K562 (cell line): ENCODE measurements at regions not wholly inside any gene's neighbourhood (a gene's known extent, or its start where the extent isn't known, plus 50 kb on each side); places are given as distances from the start of the nearest gene placed in this dataset.
A peak's percentile ranks its signal among the peaks of the same experiment; 100 is the strongest.

Experiments
- ATAC-seq: fragments of 200-7000 bp; cut with Tn5 transposase; 3 replicates; pipeline ENCODE4 v1.9.1; 2020; ENCODE audit warnings: moderate library complexity
- BruUV-seq: library from RNA; stranded (reverse); fragments of 400-500 nt; replicated peaks from 2 replicates; lab custom pipeline; 2021; lab: Mats Ljungman, UMichigan
- CTCF ChIA-PET: fragments of 300-600 bp; formaldehyde crosslinking; extraction: SDS; loops from one replicate; lab custom pipeline; 2021; ENCODE audit warnings: low intra/inter-chr PET ratio; lab: Yijun Ruan, JAX
- POLR2A ChIA-PET: fragments of 300-600, 350-650 bp; sonication (Branson Sonifier 250); formaldehyde crosslinking; extraction: SDS; loops from one replicate; lab custom pipeline; 2021; ENCODE audit warnings: antibody characterized with exemption, inconsistent platforms; lab: Yijun Ruan, JAX
- DNase-seq, 4 experiments: peaks; one replicate each; pipeline versions ENCODE4 v3.0.0 to v3.0.0-alpha.2; 2011 to 2018; ENCODE audit warnings: low spot score in 3 of 4, mixed read lengths in 3 of 4; ENCODE audit errors: extremely low read depth in 1 of 4
- FAIRE-seq: peaks from 2 replicates; lab custom pipeline; 2011; peaks lifted over from hg19 to GRCh38; lab: Jason Lieb, UNC
- H2AFZ ChIP-seq: 2 replicates; pipeline ENCODE4 v1.6.0; 2011; ENCODE audit warnings: low read depth, low read length, control low read depth, inconsistent platforms
- H3K27ac ChIP-seq: fragments of 200-600 bp; 3 replicates; pipeline ENCODE4 v1.8.0; 2011; ENCODE audit warnings: low read depth, mild to moderate bottlenecking, control low read depth, inconsistent platforms, low read length, moderate library complexity, mixed read lengths; ENCODE audit errors: extremely low read depth
- H3K27me3 ChIP-seq, 2 experiments: fragments of 300-600 bp in 1 of 2; 2 replicates in 1 of 2; 3 replicates in 1 of 2; pipeline versions ENCODE4 v1.6.0 to v1.8.0; 2011; ENCODE audit warnings: inconsistent platforms in 2 of 2, low read length in 2 of 2, mild to moderate bottlenecking in 1 of 2, mixed read lengths in 1 of 2, moderate library complexity in 1 of 2; ENCODE audit not compliant: control insufficient read depth in 2 of 2, insufficient read depth in 2 of 2
- H3K36me3 ChIP-seq: fragments of 300-600 bp; 3 replicates; pipeline ENCODE4 v1.8.0; 2011; ENCODE audit warnings: mild to moderate bottlenecking, low read length, inconsistent platforms; ENCODE audit not compliant: control insufficient read depth, insufficient read depth
- H3K4me1 ChIP-seq, 2 experiments: fragments of 200-600 bp in 1 of 2; replicated peaks in 1 of 2; 2 replicates in 1 of 2; 3 replicates in 1 of 2; pipeline versions ENCODE4 v1.5.1 to v1.8.0; 2011; ENCODE audit warnings: inconsistent platforms in 2 of 2, low read length in 2 of 2, mild to moderate bottlenecking in 1 of 2, mixed read lengths in 1 of 2, moderate library complexity in 1 of 2; ENCODE audit not compliant: control insufficient read depth in 2 of 2, insufficient read depth in 2 of 2
- H3K4me2 ChIP-seq: 2 replicates; pipeline ENCODE4 v1.6.1; 2011; ENCODE audit warnings: low read length, control low read depth, inconsistent platforms, mixed read lengths; ENCODE audit not compliant: insufficient read depth
- H3K4me3 ChIP-seq: fragments of 200-600 bp; sonication (generic), shearing (Covaris generic); 2 replicates; pipeline ENCODE4 v1.5.1; 2016; ENCODE audit warnings: control low read depth, inconsistent platforms
- H3K79me2 ChIP-seq: fragments of 200-600 bp; 3 replicates; pipeline ENCODE4 v1.8.0; 2011; ENCODE audit warnings: low read length, inconsistent platforms; ENCODE audit not compliant: control insufficient read depth, insufficient read depth
- H3K9ac ChIP-seq, 2 experiments: 2 replicates each; pipeline versions ENCODE4 v1.6.0 to v1.6.1; 2011; ENCODE audit warnings: low read depth in 2 of 2, low read length in 2 of 2, control low read depth in 1 of 2, inconsistent platforms in 1 of 2, mild to moderate bottlenecking in 1 of 2, mixed read lengths in 1 of 2; ENCODE audit not compliant: insufficient read depth in 1 of 2
- H3K9me1 ChIP-seq: one replicate; pipeline ENCODE4 v1.6.0; 2011; ENCODE audit warnings: inconsistent platforms, mild to moderate bottlenecking, low read length, moderate library complexity; ENCODE audit not compliant: control insufficient read depth, insufficient read depth
- H3K9me3 ChIP-seq: replicated peaks from 2 replicates; pipeline ENCODE4 v1.5.1; 2011; ENCODE audit warnings: low read depth, low read length, inconsistent platforms; ENCODE audit not compliant: control insufficient read depth, insufficient read depth
- H4K20me1 ChIP-seq: replicated peaks from 2 replicates; pipeline ENCODE4 v1.6.1; 2011; ENCODE audit warnings: low read length, inconsistent platforms, mixed read lengths; ENCODE audit not compliant: control insufficient read depth, insufficient read depth
- DIDO1 ChIP-seq: fragments of 450-650 bp; IDR thresholded peaks from 2 replicates; pipeline ENCODE4 v1.6.1; 2016; ENCODE audit warnings: low read depth, missing biosample characterization, missing genetic modification characterization
- ETS1 ChIP-seq: conservative IDR thresholded peaks from 2 replicates; pipeline ENCODE4 v1.6.1; 2011; ENCODE audit warnings: low read depth, mild to moderate bottlenecking, low read length; ENCODE audit not compliant: control insufficient read depth
- NR2C1 ChIP-seq, 2 experiments: fragments of 450-650 bp; IDR thresholded peaks; 2 replicates each; pipeline ENCODE4 v1.6.1; 2017; ENCODE audit warnings: mild to moderate bottlenecking in 2 of 2, antibody characterized with exemption in 1 of 2, inconsistent platforms in 1 of 2, missing compliant biosample characterization in 1 of 2, missing genetic modification characterization in 1 of 2
- PHF20 ChIP-seq: fragments of 450-650 bp; IDR thresholded peaks from 2 replicates; pipeline ENCODE4 v1.6.1; 2018; ENCODE audit not compliant: partially characterized antibody
- PML ChIP-seq: IDR thresholded peaks from 2 replicates; pipeline ENCODE4 v1.6.1; 2012; ENCODE audit warnings: low read length, inconsistent platforms
- RAD51 ChIP-seq: fragments of 450-650 bp; IDR thresholded peaks from 2 replicates; pipeline ENCODE4 v1.7.1; 2016; ENCODE audit warnings: low read depth, mild to moderate bottlenecking, borderline replicate concordance
- ZBTB40 ChIP-seq, 2 experiments: fragments of 450-650 bp in 1 of 2; sonication (generic) in 1 of 2; formaldehyde crosslinking in 1 of 2; IDR thresholded peaks; 2 replicates each; pipeline versions ENCODE4 v1.7.1 to v1.9.0; 2016 to 2022; ENCODE audit warnings: inconsistent platforms in 1 of 2, mild to moderate bottlenecking in 1 of 2, missing genetic modification reagents in 1 of 2
- WGBS: fragments of 100-300 bp; shearing (Covaris generic); methylation state at CpG from one replicate; pipeline ENCODE4 v1.1.6; 2016; ENCODE audit warnings: low coverage, mixed read lengths; ENCODE audit not compliant: insufficient coverage; ENCODE audit errors: missing lambda C conversion rate; 5-methylcytosine and 5-hydroxymethylcytosine counted together
- in situ Hi-C: fragments of 300-500 bp; cut with MboI; formaldehyde crosslinking; loops from 4 replicates; pipeline ENCODE4 v1.15.0; 2018; ENCODE audit warnings: inconsistent platforms, mixed read lengths
- intact Hi-C: fragments of 100-400 bp; cut with micrococcal nuclease; formaldehyde crosslinking; loops from 2 replicates; pipeline ENCODE4 v1.14.2; 2022

GRCh38 chr16:85222155-85222863 is 110.0 kb upstream of the CIBAR2 start:
- ChIA-PET POLR2A (interaction anchor here (0.7 to 0.9 kb wide), 2 partner anchors 35 to 51 kb away, joined by 3 to 5 read pairs; no protein-coding TSS in a partner anchor), CTCF (no interaction called here)
- Histone ChIP-seq H3K9me3 (no peaks in the 10 kb centered on the region), H3K27me3 (no peaks in the 10 kb centered on the region), H3K4me2 (no peak overlapping the region), H2AFZ (no peak overlapping the region), H3K79me2 (peaks cover 3% of the 10 kb centered on the region; the same call in 2 of the 3 replicates), H3K4me1 (peaks cover 2 to 38% of the 10 kb centered on the region in 2 experiments; a peak in 4 of 5 replicates), H3K27ac (no peak overlapping the region), H3K9me1 (no peaks in the 10 kb centered on the region), H3K9ac (peak overlapping the region in 1 of 2 experiments; percentile 57; a peak in 1 of 4 replicates), H3K36me3 (no peaks in the 10 kb centered on the region; the same call in 2 of the 3 replicates), H4K20me1 (peaks cover 12% of the 10 kb centered on the region), H3K4me3 (no peak overlapping the region)
- BruUV-seq, result no TSS peak
- intact Hi-C loops, result no loop called here
- ATAC-seq (no peak), FAIRE-seq (no peak), DNase-seq (no peak)
- in situ Hi-C loops, result no loop called here
- no peak for TF ChIP-seq DIDO1
- no peak for TF ChIP-seq PHF20
- no peak for TF ChIP-seq NR2C1 (IDR thresholded peaks at IDR 0.05)
- TF ChIP-seq NR2C1 (tag; IDR thresholded peaks at IDR 0.05), result no peak
- no peak for TF ChIP-seq PML
- no peak for TF ChIP-seq ETS1
- no peak for TF ChIP-seq ZBTB40 (IDR thresholded peaks at IDR 0.05)
- no peak for TF ChIP-seq ZBTB40 (CRISPR knock-in tag; IDR thresholded peaks at IDR 0.05)
- TF ChIP-seq RAD51, result no peak
- WGBS, result 74% methylated on average over 23 of the region's 23 CpGs
